ENCODE measurements at regions not wholly inside any gene's neighbourhood (a gene's known extent, or its start where the extent isn't known, plus 50 kb on each side); places are given as distances from the start of the nearest gene placed in this dataset.
"Not testable (repeated sequence)": the region's sequence is repeated elsewhere in the genome, so short reads cannot be mapped to it uniquely, and the experiment has no call there.

DNA sequence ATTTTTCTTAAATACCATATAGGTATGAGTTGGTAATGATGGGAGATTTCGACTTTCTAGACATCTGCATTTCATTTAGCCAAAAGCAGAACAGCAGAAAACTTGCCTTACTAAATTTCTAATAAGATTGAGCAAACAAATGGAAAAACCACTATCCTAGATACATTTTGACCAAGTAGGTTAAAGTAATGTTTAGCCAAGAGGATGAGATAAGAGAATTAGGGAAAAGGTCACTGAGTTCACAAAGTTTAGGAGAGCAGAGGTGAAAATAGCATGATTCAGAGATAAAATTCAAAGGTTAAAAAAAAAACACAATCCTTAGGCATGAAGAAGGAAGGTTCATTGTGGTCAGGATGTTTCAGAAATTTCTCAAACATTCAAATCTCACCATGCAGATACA lies 450.3 kb downstream of the CD83 start:
- Histone ChIP-seq H3K27ac (no peak overlapping the region), H3K4me3 (no peak overlapping the region)
- TF ChIP-seq, protein P1, sequence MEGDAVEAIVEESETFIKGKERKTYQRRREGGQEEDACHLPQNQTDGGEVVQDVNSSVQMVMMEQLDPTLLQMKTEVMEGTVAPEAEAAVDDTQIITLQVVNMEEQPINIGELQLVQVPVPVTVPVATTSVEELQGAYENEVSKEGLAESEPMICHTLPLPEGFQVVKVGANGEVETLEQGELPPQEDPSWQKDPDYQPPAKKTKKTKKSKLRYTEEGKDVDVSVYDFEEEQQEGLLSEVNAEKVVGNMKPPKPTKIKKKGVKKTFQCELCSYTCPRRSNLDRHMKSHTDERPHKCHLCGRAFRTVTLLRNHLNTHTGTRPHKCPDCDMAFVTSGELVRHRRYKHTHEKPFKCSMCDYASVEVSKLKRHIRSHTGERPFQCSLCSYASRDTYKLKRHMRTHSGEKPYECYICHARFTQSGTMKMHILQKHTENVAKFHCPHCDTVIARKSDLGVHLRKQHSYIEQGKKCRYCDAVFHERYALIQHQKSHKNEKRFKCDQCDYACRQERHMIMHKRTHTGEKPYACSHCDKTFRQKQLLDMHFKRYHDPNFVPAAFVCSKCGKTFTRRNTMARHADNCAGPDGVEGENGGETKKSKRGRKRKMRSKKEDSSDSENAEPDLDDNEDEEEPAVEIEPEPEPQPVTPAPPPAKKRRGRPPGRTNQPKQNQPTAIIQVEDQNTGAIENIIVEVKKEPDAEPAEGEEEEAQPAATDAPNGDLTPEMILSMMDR (IDR thresholded peaks at IDR 0.05): no peak
- DNase-seq (ENCODE audit: low spot score): no peak

DNA sequence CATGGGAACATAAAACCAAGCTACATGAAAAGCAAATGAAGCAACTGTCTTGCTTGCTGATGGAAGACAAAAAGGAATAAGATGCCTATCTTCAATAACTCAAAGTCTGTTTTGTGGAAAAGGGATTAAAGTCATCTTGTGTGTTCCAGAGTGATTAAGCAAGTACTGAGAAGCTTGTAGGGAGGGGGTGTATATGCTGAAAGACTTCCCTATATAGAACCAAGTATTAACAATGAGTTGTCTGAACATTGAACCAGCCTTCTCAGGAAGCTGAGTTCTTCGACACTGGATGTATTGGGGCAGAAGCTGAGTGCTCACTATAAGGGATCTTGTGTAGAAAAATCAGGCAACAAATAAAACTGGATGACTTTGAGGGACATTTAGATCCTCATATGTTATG lies 451.8 kb downstream of the CD83 start:
- no peak for DNase-seq (ENCODE audit: low spot score)
- H3K27ac ChIP-seq: no peak overlapping the region
- TF ChIP-seq, protein P1 (IDR thresholded peaks at IDR 0.05): no peak
- H3K4me3 ChIP-seq: no peak overlapping the region

DNA sequence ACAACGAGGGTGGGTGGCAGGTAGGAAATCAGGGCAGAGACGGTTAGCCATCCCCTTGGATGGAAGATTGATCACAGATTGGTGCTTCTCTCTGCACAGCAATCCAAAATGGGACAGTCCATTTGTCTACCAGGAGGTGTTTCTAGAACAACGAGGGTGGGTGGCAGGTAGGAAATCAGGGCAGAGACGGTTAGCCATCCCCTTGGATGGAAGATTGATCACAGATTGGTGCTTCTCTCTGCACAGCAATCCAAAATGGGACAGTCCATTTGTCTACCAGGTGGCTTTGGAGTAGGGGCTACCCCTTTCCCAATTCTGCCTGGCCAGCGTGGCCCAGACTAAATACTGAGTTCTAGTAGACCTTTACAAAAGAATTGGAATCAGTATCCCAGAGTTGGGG lies 452.3 kb downstream of the CD83 start:
- not testable (repeated sequence) for H3K27ac ChIP-seq; H3K4me3 ChIP-seq; DNase-seq (ENCODE audit: low spot score)

DNA sequence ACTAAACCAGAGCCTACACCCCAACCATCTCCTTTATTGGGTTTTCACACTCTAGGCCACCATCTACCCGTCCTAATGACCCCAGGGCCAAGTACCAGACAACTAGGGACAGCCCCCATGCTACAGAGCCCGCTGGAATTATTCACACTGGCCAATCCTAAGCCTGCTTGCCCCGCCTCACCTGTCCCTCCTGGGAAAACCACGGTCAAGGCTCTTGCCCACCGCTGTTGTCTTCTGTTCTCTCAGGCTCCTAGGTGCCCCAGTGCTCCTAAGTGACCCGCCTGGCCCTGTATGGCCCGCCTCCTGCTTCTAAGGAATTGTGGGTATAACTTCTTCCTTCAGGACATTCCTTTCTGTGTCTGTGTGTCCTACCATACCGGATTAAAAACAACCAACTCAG lies 453.4 kb downstream of the CD83 start:
- DNase-seq (ENCODE audit: low spot score): no peak
- TF ChIP-seq, protein P1 (IDR thresholded peaks at IDR 0.05): no peak
- Histone ChIP-seq H3K4me3 (no peak overlapping the region), H3K27ac (no peak overlapping the region)

DNA sequence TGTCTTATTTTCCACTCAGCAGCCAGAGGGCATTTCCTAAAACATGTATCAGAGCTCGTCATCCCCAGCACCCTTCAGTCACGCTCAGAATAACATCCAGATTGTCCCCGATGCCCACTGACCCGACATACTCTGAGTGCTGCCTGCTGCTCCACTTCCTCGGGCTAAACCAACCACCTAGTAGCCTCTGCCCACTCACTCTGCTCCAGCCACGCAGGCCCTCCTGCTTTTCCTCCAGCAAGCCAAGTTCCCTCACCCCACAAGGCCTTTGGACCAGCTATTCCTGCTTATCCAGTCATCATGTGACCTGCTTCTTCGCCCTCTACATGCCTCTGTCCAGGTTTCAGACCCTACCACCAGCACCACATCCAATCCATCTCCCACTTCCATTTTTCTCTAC lies 454.2 kb downstream of the CD83 start:
- DNase-seq (ENCODE audit: low spot score): no peak
- TF ChIP-seq, protein P1 (IDR thresholded peaks at IDR 0.05): no peak
- Histone ChIP-seq H3K27ac (no peak overlapping the region), H3K4me3 (no peak overlapping the region)

DNA sequence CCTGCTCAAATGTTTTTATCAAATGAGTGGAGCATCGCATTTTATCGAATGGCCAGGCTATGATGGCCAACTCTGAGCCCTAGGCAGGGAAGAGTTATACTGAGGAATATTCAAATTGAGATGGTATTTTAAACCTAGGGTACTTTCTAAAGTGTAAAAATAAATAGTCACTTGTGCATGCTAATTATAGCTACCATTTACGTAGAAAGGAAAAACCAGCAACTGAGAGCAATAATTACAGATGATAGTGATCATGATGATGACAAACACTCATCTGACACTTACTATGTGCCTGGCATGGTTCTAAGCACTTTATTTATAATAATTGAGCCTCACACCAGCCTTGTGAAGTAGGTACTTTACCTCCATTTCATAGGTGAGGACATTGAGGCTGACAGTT lies 455.7 kb downstream of the CD83 start:
- Histone ChIP-seq H3K4me3 (no peak overlapping the region), H3K27ac (no peak overlapping the region)
- DNase-seq (ENCODE audit: low spot score): no peak
- TF ChIP-seq, protein P1 (IDR thresholded peaks at IDR 0.05): no peak

DNA sequence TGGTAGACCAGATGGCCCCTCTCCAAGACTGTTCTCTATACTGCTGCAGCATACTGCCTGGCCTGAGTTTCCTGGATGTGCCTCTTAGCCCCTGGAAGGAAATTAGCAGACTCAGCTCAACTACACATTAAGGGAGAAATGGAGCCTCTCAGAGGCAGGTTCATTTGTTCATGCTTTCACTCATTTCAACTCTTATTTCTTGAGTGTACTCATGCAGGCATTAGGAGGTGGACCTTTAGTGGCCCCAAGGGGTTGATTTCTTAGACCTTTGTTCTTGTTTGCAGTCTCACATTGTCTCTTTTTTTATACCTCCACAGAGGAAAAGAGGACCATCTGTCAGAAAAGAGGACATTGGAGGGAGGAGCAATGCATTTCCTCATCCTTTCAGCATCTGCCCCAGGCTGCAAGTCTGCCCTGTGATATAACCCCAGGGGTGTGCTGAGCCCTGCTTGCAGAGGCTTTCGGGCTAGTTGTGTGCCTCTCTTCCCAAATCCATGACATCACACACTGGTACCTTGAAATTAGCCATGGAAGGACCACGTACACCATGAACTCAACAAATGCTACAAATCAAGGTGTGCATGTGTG lies 456.2 kb downstream of the CD83 start:
- DNase-seq (ENCODE audit: low spot score): no peak
- H3K27ac ChIP-seq: no peak overlapping the region
- TF ChIP-seq, protein P1 (IDR thresholded peaks at IDR 0.05): no peak
- no peak overlapping the region for H3K4me3 ChIP-seq

DNA sequence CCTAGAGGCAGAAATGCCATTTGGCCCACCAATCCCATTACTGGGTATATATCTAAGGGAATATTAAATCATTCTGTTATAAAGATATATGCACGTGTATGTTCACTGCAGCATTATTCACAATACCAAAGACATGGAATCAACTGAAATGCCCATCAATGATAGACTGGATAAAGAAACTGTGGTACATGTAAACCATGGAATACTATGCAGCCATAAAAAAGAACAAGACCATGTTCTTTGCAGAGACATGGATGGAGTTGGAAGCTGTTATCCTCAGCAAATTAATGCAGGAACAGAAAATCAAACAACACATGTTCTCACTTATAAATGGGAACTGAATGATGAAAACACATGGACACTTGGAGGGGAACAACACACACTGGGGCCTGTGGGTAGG lies 458.4 kb downstream of the CD83 start:
- H3K27ac ChIP-seq: no peak overlapping the region
- no peak overlapping the region for H3K4me3 ChIP-seq
- no peak for DNase-seq (ENCODE audit: low spot score)
- TF ChIP-seq, protein P1 (IDR thresholded peaks at IDR 0.05): no peak

Measured in coronary artery (tissue), 2 donors.